ENCODE measurements at regions not wholly inside any gene's neighbourhood (a gene's known extent, or its start where the extent isn't known, plus 50 kb on each side); places are given as distances from the start of the nearest gene placed in this dataset.

DNA sequence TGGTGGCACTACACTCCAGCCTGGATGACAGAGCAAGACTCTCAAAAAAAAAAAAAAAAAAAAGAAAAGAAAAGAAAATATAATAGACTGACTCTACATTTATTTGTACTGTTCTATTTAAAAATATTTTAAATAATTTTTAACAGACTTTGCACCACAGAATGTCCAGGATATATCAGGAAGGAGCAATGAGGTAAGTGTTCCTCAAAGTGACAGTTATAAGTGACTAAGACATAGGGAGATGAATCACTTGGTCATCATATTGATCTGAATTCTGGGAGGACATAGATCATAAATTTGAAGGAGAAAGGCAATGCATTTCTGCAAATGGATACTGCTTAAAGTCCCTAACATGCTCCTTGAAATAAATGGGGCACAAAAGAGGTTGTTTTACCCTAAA is 221.5 kb downstream of the KCNC2 start:
- TF ChIP-seq POLR2A (IDR thresholded peaks at IDR 0.05; ENCODE audit: low read depth, low read length), result no peak
- TF ChIP-seq POLR2AphosphoS5 (IDR thresholded peaks at IDR 0.05; ENCODE audit: low read depth, low read length), result no peak
- no peak for TF ChIP-seq SPI1 (IDR thresholded peaks at IDR 0.05; ENCODE audit: low read depth, low read length)
- TF ChIP-seq TAF1 (IDR thresholded peaks at IDR 0.05; ENCODE audit: low read depth, low read length), result no peak
- TF ChIP-seq POU2F2 (IDR thresholded peaks at IDR 0.05; ENCODE audit: low read depth, low read length), result no peak
- TF ChIP-seq PAX5 (IDR thresholded peaks at IDR 0.05; ENCODE audit: insufficient read depth, low read length, severe bottlenecking), result no peak
